ENCODE measurements at regions not wholly inside any gene's neighbourhood (a gene's known extent, or its start where the extent isn't known, plus 50 kb on each side); places are given as distances from the start of the nearest gene placed in this dataset.

DNA sequence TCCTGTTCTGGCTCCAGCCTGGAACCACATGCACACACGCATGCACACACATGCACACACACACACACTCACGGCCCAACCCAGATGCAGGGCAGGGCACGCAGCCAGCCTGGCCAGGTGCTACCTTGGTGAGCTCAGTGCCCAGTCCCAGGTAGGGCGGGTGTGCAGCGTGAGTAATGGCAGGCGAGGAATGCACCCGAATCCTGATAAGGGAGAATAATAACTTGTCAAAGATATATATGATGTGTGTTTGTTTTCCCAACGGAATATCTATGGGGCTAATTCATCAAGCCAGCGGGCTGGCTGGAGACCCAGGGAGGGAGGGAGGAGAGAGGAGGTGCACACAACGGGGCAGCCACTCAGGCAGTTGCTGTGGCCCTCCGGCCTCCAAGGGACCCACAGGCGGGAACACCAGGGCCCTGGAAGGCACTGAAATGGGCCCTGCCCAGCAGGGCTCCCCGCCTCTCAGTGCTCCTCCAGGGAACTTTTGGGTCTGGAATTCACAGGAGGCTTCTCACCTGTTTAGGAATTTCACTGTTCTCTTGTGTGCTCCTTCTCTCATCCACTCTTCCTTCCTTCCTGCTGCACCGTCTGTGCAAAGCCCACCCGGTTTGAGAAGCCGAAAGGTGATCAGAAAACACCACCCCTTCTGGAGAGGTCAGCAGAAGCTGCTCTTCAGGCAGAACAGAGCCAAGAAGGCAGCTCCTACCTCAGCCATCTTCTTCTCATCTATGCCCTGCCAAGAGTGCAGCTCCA is 79.0 kb downstream of the BUD13 start:
- TF ChIP-seq, protein P1, sequence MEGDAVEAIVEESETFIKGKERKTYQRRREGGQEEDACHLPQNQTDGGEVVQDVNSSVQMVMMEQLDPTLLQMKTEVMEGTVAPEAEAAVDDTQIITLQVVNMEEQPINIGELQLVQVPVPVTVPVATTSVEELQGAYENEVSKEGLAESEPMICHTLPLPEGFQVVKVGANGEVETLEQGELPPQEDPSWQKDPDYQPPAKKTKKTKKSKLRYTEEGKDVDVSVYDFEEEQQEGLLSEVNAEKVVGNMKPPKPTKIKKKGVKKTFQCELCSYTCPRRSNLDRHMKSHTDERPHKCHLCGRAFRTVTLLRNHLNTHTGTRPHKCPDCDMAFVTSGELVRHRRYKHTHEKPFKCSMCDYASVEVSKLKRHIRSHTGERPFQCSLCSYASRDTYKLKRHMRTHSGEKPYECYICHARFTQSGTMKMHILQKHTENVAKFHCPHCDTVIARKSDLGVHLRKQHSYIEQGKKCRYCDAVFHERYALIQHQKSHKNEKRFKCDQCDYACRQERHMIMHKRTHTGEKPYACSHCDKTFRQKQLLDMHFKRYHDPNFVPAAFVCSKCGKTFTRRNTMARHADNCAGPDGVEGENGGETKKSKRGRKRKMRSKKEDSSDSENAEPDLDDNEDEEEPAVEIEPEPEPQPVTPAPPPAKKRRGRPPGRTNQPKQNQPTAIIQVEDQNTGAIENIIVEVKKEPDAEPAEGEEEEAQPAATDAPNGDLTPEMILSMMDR (IDR thresholded peaks at IDR 0.05; ENCODE audit: low read depth, low read length, poor library complexity, severe bottlenecking) = no peak
- no peak for TF ChIP-seq EZH2phosphoT487 (IDR thresholded peaks at IDR 0.05; ENCODE audit: borderline replicate concordance, low read length)

Measured in DOHH2 (cell line).